ENCODE measurements at regions not wholly inside any gene's neighbourhood (a gene's known extent, or its start where the extent isn't known, plus 50 kb on each side); places are given as distances from the start of the nearest gene placed in this dataset.

GRCh38 chr20:52747845-52748284, 224.3 kb upstream of the TSHZ2 start:
- 66 to 68% methylated on average over 8 of the region's 8 CpGs for WGBS, 2 donors
- TF ChIP-seq EP300 (IDR thresholded peaks at IDR 0.05) = no peak
- TF ChIP-seq, protein P1, sequence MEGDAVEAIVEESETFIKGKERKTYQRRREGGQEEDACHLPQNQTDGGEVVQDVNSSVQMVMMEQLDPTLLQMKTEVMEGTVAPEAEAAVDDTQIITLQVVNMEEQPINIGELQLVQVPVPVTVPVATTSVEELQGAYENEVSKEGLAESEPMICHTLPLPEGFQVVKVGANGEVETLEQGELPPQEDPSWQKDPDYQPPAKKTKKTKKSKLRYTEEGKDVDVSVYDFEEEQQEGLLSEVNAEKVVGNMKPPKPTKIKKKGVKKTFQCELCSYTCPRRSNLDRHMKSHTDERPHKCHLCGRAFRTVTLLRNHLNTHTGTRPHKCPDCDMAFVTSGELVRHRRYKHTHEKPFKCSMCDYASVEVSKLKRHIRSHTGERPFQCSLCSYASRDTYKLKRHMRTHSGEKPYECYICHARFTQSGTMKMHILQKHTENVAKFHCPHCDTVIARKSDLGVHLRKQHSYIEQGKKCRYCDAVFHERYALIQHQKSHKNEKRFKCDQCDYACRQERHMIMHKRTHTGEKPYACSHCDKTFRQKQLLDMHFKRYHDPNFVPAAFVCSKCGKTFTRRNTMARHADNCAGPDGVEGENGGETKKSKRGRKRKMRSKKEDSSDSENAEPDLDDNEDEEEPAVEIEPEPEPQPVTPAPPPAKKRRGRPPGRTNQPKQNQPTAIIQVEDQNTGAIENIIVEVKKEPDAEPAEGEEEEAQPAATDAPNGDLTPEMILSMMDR (IDR thresholded peaks at IDR 0.05) = no peak
- TF ChIP-seq POLR2AphosphoS5 (IDR thresholded peaks at IDR 0.05) = no peak
- no peak for TF ChIP-seq POLR2A (IDR thresholded peaks at IDR 0.05)
- DNase-seq = no peak
- Histone ChIP-seq H3K4me1 (peaks cover 0 to 8% (median 0%) of the 10 kb centered on the region in 4 donors), H3K36me3 (no peaks in the 10 kb centered on the region), H3K9me3 (no peaks in the 10 kb centered on the region), H3K4me3 (no peak overlapping the region), H3K27ac (peak overlapping the region; percentile 9 to 55 (median 30)), H3K27me3 (no peaks in the 10 kb centered on the region)
- intact Hi-C loops (cut with DNase I) = no loop called here

- intact Hi-C loops (cut with DNase I) = no loop called here
- no peak for DNase-seq
- Histone ChIP-seq H3K36me3 (no peaks in the 10 kb centered on the region), H3K9me3 (no peaks in the 10 kb centered on the region), H3K27me3 (no peaks in the 10 kb centered on the region), H3K4me3 (no peak overlapping the region), H3K4me1 (peaks cover 0 to 8% (median 0%) of the 10 kb centered on the region in 4 donors), H3K27ac (no peak overlapping the region)
- WGBS, 2 donors = 70 to 86% methylated on average over 6 of the region's 6 CpGs
- TF ChIP-seq POLR2AphosphoS5 (IDR thresholded peaks at IDR 0.05) = no peak
- TF ChIP-seq, protein P1 (IDR thresholded peaks at IDR 0.05) = no peak
- TF ChIP-seq EP300 (IDR thresholded peaks at IDR 0.05) = no peak
- no peak for TF ChIP-seq POLR2A (IDR thresholded peaks at IDR 0.05)
Observed at GRCh38 chr20:52746770-52747169, 225.4 kb upstream of the TSHZ2 start.

- Histone ChIP-seq H3K27ac (no peak overlapping the region), H3K36me3 (no peaks in the 10 kb centered on the region), H3K27me3 (no peaks in the 10 kb centered on the region), H3K4me1 (peaks cover 0 to 8% (median 0%) of the 10 kb centered on the region in 4 donors), H3K4me3 (no peak overlapping the region), H3K9me3 (no peaks in the 10 kb centered on the region)
- TF ChIP-seq POLR2A (IDR thresholded peaks at IDR 0.05) (no peak), EP300 (IDR thresholded peaks at IDR 0.05) (no peak), POLR2AphosphoS5 (IDR thresholded peaks at IDR 0.05) (no peak)
- TF ChIP-seq, protein P1 (IDR thresholded peaks at IDR 0.05) = no peak
- intact Hi-C loops (cut with DNase I) = no loop called here
- 81 to 85% methylated on average over 6 of the region's 6 CpGs for WGBS, 2 donors
- no peak for DNase-seq
Observed at GRCh38 chr20:52746190-52746589, 226.0 kb upstream of the TSHZ2 start.

DNA sequence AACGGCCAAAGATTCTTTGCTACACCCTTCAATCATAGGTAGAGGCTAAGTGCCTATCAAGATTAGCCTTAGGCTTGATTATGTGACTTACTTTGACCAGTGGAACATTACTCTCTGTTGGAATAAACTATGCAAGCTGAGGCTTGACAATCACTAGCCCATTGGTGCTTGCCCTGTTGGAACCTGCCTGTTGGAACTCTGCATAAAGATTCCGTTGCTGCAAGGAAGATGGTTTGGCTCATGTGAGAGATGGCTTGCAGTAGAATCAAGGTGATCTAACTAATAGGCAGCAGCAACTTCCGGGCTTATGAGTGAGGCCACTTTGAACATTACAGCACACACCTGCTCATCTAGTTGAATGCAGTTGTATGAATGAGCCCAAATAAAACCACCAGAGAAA, 227.7 kb upstream of the TSHZ2 start:
- Histone ChIP-seq H3K4me3 (no peak overlapping the region), H3K4me1 (peaks cover 0 to 8% (median 0%) of the 10 kb centered on the region in 4 donors), H3K9me3 (no peaks in the 10 kb centered on the region), H3K27ac (no peak overlapping the region), H3K27me3 (no peaks in the 10 kb centered on the region), H3K36me3 (no peaks in the 10 kb centered on the region)
- no peak for TF ChIP-seq EP300 (IDR thresholded peaks at IDR 0.05)
- no peak for TF ChIP-seq POLR2AphosphoS5 (IDR thresholded peaks at IDR 0.05)
- TF ChIP-seq, protein P1 (IDR thresholded peaks at IDR 0.05) = no peak
- no peak for TF ChIP-seq POLR2A (IDR thresholded peaks at IDR 0.05)
- WGBS, 2 donors = 59 to 74% methylated on average over 3 of the region's 3 CpGs
- DNase-seq = no peak
- intact Hi-C loops (cut with DNase I) = no loop called here

DNA sequence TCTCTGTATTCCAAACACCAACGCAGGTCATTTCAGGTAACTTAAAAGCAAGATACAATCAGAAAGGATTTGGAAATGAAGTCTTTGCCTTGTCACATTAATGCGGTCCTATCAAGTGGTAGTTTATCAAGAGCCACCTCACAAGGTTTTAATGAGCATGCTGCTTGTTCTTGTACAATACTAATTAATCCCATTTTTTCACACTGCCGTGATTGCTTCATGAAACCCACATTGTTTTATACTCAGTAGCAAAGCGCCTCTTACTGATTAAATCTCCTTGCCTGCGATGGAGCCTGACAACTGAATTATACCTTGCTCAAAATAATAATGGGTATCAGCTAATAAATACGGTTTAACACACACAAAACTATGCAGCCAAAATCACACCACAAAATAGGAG, 234.1 kb upstream of the TSHZ2 start:
- Histone ChIP-seq H3K9me3 (no peaks in the 10 kb centered on the region), H3K36me3 (no peaks in the 10 kb centered on the region), H3K27me3 (no peaks in the 10 kb centered on the region), H3K4me1 (no peaks in the 10 kb centered on the region), H3K27ac (no peak overlapping the region), H3K4me3 (no peak overlapping the region)
- intact Hi-C loops (cut with DNase I) = no loop called here
- no peak for TF ChIP-seq EP300 (IDR thresholded peaks at IDR 0.05)
- TF ChIP-seq, protein P1 (IDR thresholded peaks at IDR 0.05) = no peak
- TF ChIP-seq POLR2A (IDR thresholded peaks at IDR 0.05) = no peak
- no peak for TF ChIP-seq POLR2AphosphoS5 (IDR thresholded peaks at IDR 0.05)
- 87 to 90% methylated on average over 6 of the region's 6 CpGs for WGBS, 2 donors
- DNase-seq = no peak
